ENCODE measurements at regions not wholly inside any gene's neighbourhood (a gene's known extent, or its start where the extent isn't known, plus 50 kb on each side); places are given as distances from the start of the nearest gene placed in this dataset.
A peak's percentile ranks its signal among the peaks of the same experiment; 100 is the strongest.

- H3K27ac Mint-ChIP-seq: no peak overlapping the region
Observed at GRCh38 chr19:30224689-30225606, 147.2 kb upstream of the ZNF536 start.

More at GRCh38 chr19:30224689-30225606, 147.2 kb upstream of the ZNF536 start:
- Histone ChIP-seq H4K20me1 (ENCODE audit: control insufficient read depth, insufficient read depth, low read length, poor library complexity, severe bottlenecking) (no peaks in the 10 kb centered on the region), H3K9ac (ENCODE audit: low read length) (no peak overlapping the region), H3K27ac (ENCODE audit: low read length in 2 of 2) (no peak overlapping the region), H3K79me2 (ENCODE audit: control insufficient read depth, insufficient read depth, low read length) (no peaks in the 10 kb centered on the region), H3K27me3 (replicated peaks in 1 of 4; ENCODE audit: control extremely low read depth in 1 of 4, control insufficient read depth in 3 of 4, insufficient read depth in 4 of 4, low read length in 3 of 4) (peaks cover 0 to 68% (median 40%) of the 10 kb centered on the region in 4 experiments), H3K4me3 (ENCODE audit: control extremely low read depth in 1 of 5, extremely low read depth in 1 of 5, insufficient read depth in 1 of 5, low read depth in 2 of 5, low read length in 4 of 5) (peak overlapping the region in 3 of 5 experiments; percentile 5 to 24 (median 17)), H3K4me2 (replicated peaks; ENCODE audit: low read depth, low read length, poor library complexity, severe bottlenecking) (peak overlapping the region; percentile 59), H3K36me3 (replicated peaks in 1 of 2; ENCODE audit: control extremely low read depth in 1 of 2, control insufficient read depth in 1 of 2, extremely low read depth in 1 of 2, insufficient read depth in 2 of 2, low read length in 1 of 2) (no peaks in the 10 kb centered on the region), H2AFZ (ENCODE audit: insufficient read depth, low read depth, low read length, poor library complexity, severe bottlenecking) (peak overlapping the region; percentile 49), H3K9me3 (ENCODE audit: control extremely low read depth in 1 of 3, control insufficient read depth in 2 of 3, insufficient read depth in 1 of 3, low read length in 2 of 3) (peaks cover 0 to 12% (median 1%) of the 10 kb centered on the region in 3 donors), H3K4me1 (ENCODE audit: control insufficient read depth in 2 of 2, insufficient read depth in 2 of 2, low read length in 2 of 2) (peaks cover 29% of the 10 kb centered on the region in 2 donors)
- ChIA-PET POLR2A (no interaction called here), CTCF (no interaction called here)
- intact Hi-C loops (cut with micrococcal nuclease): no loop called here
- peaks cover 31% of the 10 kb centered on the region for H3K4me1 Mint-ChIP-seq
- peak; percentile 22 for DNase-seq
- peak overlapping the region; percentile 76 for H3K4me3 Mint-ChIP-seq
- H3K9me3 Mint-ChIP-seq (ENCODE audit: insufficient read depth): no peaks in the 10 kb centered on the region
- peaks cover 62% of the 10 kb centered on the region for H3K27me3 Mint-ChIP-seq
- ATAC-seq (ENCODE audit: low read depth): no peak
- 4% methylated on average over 16 of the region's 43 CpGs for WGBS (ENCODE audit: insufficient coverage)
- TF ChIP-seq EZH2 (IDR thresholded peaks at IDR 0.05; ENCODE audit: borderline replicate concordance, insufficient read depth, low read depth, low read length, poor library complexity, severe bottlenecking) (no peak), CTCF (IDR thresholded peaks at IDR 0.05) (no peak)
